GM23248 (cell line): ENCODE measurements at regions not wholly inside any gene's neighbourhood (a gene's known extent, or its start where the extent isn't known, plus 50 kb on each side); places are given as distances from the start of the nearest gene placed in this dataset.
"Not testable (repeated sequence)": the region's sequence is repeated elsewhere in the genome, so short reads cannot be mapped to it uniquely, and the experiment has no call there.

Experiments
- DNase-seq: peaks from one replicate; pipeline ENCODE4 v3.0.0-alpha.2; 2015
- H2AFZ ChIP-seq: fragments of 200-600 bp; sonication (generic); 2 replicates; pipeline ENCODE4 v1.6.1; 2016; ENCODE audit warnings: antibody characterized with exemption
- H3F3A ChIP-seq: fragments of 200-600 bp; sonication (generic); 2 replicates; pipeline ENCODE4 v1.6.1; 2016; ENCODE audit warnings: mild to moderate bottlenecking, antibody characterized with exemption, mixed run types; ENCODE audit not compliant: insufficient read depth
- H3K27ac ChIP-seq: fragments of 200-600 bp; sonication (generic); 2 replicates; pipeline ENCODE4 v1.5.1; 2016; ENCODE audit warnings: mild to moderate bottlenecking
- H3K27me3 ChIP-seq: fragments of 200-600 bp; sonication (generic); replicated peaks from 2 replicates; pipeline ENCODE4 v1.6.1; 2016; ENCODE audit warnings: mild to moderate bottlenecking; ENCODE audit not compliant: insufficient read depth
- H3K36me3 ChIP-seq: fragments of 200-600 bp; sonication (generic); 2 replicates; pipeline ENCODE4 v1.6.1; 2016; ENCODE audit warnings: low read depth, mild to moderate bottlenecking
- H3K4me1 ChIP-seq: fragments of 200-600 bp; sonication (generic); 2 replicates; pipeline ENCODE4 v1.6.1; 2016; ENCODE audit warnings: mild to moderate bottlenecking; ENCODE audit not compliant: insufficient read depth
- H3K4me2 ChIP-seq: fragments of 200-600 bp; sonication (generic); one replicate; pipeline ENCODE4 v1.6.1; 2016; ENCODE audit warnings: mild to moderate bottlenecking; ENCODE audit not compliant: unreplicated experiment
- H3K4me3 ChIP-seq: fragments of 200-600 bp; sonication (generic); 2 replicates; pipeline ENCODE4 v1.5.1; 2016; ENCODE audit warnings: mild to moderate bottlenecking
- H3K79me2 ChIP-seq: fragments of 200-600 bp; sonication (generic); 2 replicates; pipeline ENCODE4 v1.6.1; 2016; ENCODE audit warnings: mild to moderate bottlenecking; ENCODE audit not compliant: insufficient read depth
- H3K9ac ChIP-seq: fragments of 200-600 bp; sonication (generic); 2 replicates; pipeline ENCODE4 v1.6.1; 2016; ENCODE audit warnings: mild to moderate bottlenecking
- H3K9me2 ChIP-seq: fragments of 200-600 bp; sonication (generic); 2 replicates; pipeline ENCODE4 v1.6.1; 2016; ENCODE audit warnings: mixed run types, mild to moderate bottlenecking, moderate library complexity; ENCODE audit not compliant: insufficient read depth
- H3K9me3 ChIP-seq: fragments of 200-600 bp; sonication (generic); one replicate; pipeline ENCODE4 v1.6.1; 2017; ENCODE audit warnings: low read depth
- H4K20me1 ChIP-seq: fragments of 200-600 bp; sonication (generic); 2 replicates; pipeline ENCODE4 v1.6.0; 2016; ENCODE audit not compliant: insufficient read depth
- EZH2 ChIP-seq: fragments of 200-600 bp; sonication (generic); IDR thresholded peaks from 2 replicates; pipeline ENCODE4 v1.6.1; 2018; ENCODE audit warnings: antibody characterized with exemption, mild to moderate bottlenecking; ENCODE audit not compliant: insufficient read depth, poor library complexity, severe bottlenecking
- EZH2phosphoT487 ChIP-seq: fragments of 200-600 bp; sonication (generic); IDR thresholded peaks from 2 replicates; pipeline ENCODE4 v1.6.1; 2018; ENCODE audit warnings: antibody characterized with exemption, moderate library complexity, mild to moderate bottlenecking, low read depth; ENCODE audit not compliant: insufficient read depth
- WGBS, 2 experiments: methylation state at CpG; one replicate each; pipeline ENCODE4 v1.1.6; 2015 to 2017; ENCODE audit warnings: low lambda C conversion rate in 2 of 2, low coverage in 1 of 2; ENCODE audit errors: missing lambda C conversion rate in 2 of 2; 5-methylcytosine and 5-hydroxymethylcytosine counted together
- in situ Hi-C: fragments of 300-500 bp; cut with MboI; formaldehyde crosslinking; loops from 2 replicates; pipeline ENCODE4 v1.15.0; 2020

- H3K9ac ChIP-seq: no peak overlapping the region
- H3K9me2 ChIP-seq: no peaks in the 10 kb centered on the region
- H3K4me3 ChIP-seq: no peak overlapping the region
- in situ Hi-C loops: loop anchor here (25.0 kb wide), 1 partner anchor 419 kb away; no protein-coding TSS in a partner anchor
- no peaks in the 10 kb centered on the region for H3K36me3 ChIP-seq
- peaks cover 13% of the 10 kb centered on the region for H3F3A ChIP-seq
- no peaks in the 10 kb centered on the region for H3K27me3 ChIP-seq
- no peaks in the 10 kb centered on the region for H3K9me3 ChIP-seq
- no peak for DNase-seq
- TF ChIP-seq EZH2: no peak
- no peak for TF ChIP-seq EZH2phosphoT487
- WGBS, 2 experiments: 28 to 36% methylated on average over 4 of the region's 4 CpGs
- H3K4me1 ChIP-seq: peaks cover 14% of the 10 kb centered on the region
- H4K20me1 ChIP-seq: no peaks in the 10 kb centered on the region
- H3K27ac ChIP-seq: no peak overlapping the region
- H3K79me2 ChIP-seq: no peaks in the 10 kb centered on the region
- no peak overlapping the region for H2AFZ ChIP-seq
- no peak overlapping the region for H3K4me2 ChIP-seq
Measured at GRCh38 chr4:103493450-103494159, 226.2 kb downstream of the TACR3 start.

GRCh38 chr4:103485296-103485695, 234.5 kb downstream of the TACR3 start:
- H3K9ac ChIP-seq, H3K9me3 ChIP-seq, H3K4me2 ChIP-seq, H3F3A ChIP-seq, H3K9me2 ChIP-seq, DNase-seq, H3K79me2 ChIP-seq, H2AFZ ChIP-seq, H3K4me1 ChIP-seq, H3K27ac ChIP-seq, H3K27me3 ChIP-seq, H3K4me3 ChIP-seq, H3K36me3 ChIP-seq, H4K20me1 ChIP-seq: not testable (repeated sequence)
- in situ Hi-C loops: loop anchor here (25.0 kb wide), 1 partner anchor 427 kb away; no protein-coding TSS in a partner anchor
- 44 to 54% methylated on average over 4 of the region's 4 CpGs for WGBS, 2 experiments

GRCh38 chr4:103484521-103484920, 235.3 kb downstream of the TACR3 start:
- TF ChIP-seq EZH2 (no peak), EZH2phosphoT487 (no peak)
- DNase-seq: no peak
- no peaks in the 10 kb centered on the region for H3K79me2 ChIP-seq
- H2AFZ ChIP-seq: no peak overlapping the region
- H3K9me3 ChIP-seq: no peaks in the 10 kb centered on the region
- H3K9ac ChIP-seq: no peak overlapping the region
- H3K27ac ChIP-seq: no peak overlapping the region
- no peaks in the 10 kb centered on the region for H3K9me2 ChIP-seq
- no peak overlapping the region for H3K4me3 ChIP-seq
- no peaks in the 10 kb centered on the region for H3K27me3 ChIP-seq
- H3K4me1 ChIP-seq: no peaks in the 10 kb centered on the region
- H4K20me1 ChIP-seq: no peaks in the 10 kb centered on the region
- in situ Hi-C loops: loop anchor here (25.0 kb wide), 1 partner anchor 428 kb away; no protein-coding TSS in a partner anchor
- no peaks in the 10 kb centered on the region for H3K36me3 ChIP-seq
- 7 to 21% methylated on average over 3 of the region's 3 CpGs for WGBS, 2 experiments
- H3K4me2 ChIP-seq: no peak overlapping the region
- no peaks in the 10 kb centered on the region for H3F3A ChIP-seq

- 50 to 64% methylated on average over 2 of the region's 2 CpGs for whole genome bisulfite sequencing, 2 experiments
- H3K9ac ChIP-seq: no peak overlapping the region
- H3F3A ChIP-seq: no peaks in the 10 kb centered on the region
- no peak overlapping the region for H3K4me2 ChIP-seq
- no peaks in the 10 kb centered on the region for H3K36me3 ChIP-seq
- in situ Hi-C loops: loop anchor here (25.0 kb wide), 1 partner anchor 429 kb away; no protein-coding TSS in a partner anchor
- no peak overlapping the region for H3K4me3 ChIP-seq
- no peaks in the 10 kb centered on the region for H4K20me1 ChIP-seq
- H3K79me2 ChIP-seq: no peaks in the 10 kb centered on the region
- H3K27ac ChIP-seq: no peak overlapping the region
- no peak for TF ChIP-seq EZH2phosphoT487
- no peak for TF ChIP-seq EZH2
- no peaks in the 10 kb centered on the region for H3K9me3 ChIP-seq
- no peaks in the 10 kb centered on the region for H3K9me2 ChIP-seq
- H3K27me3 ChIP-seq: no peaks in the 10 kb centered on the region
- no peaks in the 10 kb centered on the region for H3K4me1 ChIP-seq
- no peak overlapping the region for H2AFZ ChIP-seq
- no peak for DNase-seq
Measured at GRCh38 chr4:103482893-103483292, 236.9 kb downstream of the TACR3 start.
